Astrocyte of the cerebellum (primary cell): ENCODE measurements at regions not wholly inside any gene's neighbourhood (a gene's known extent, or its start where the extent isn't known, plus 50 kb on each side); places are given as distances from the start of the nearest gene placed in this dataset.

ENCODE experiments used
- DNase-seq: peaks from one replicate; pipeline ENCODE4 v3.0.0-alpha.2; 2011; ENCODE audit warnings: low read depth
- H3K4me3 ChIP-seq: 2 replicates; pipeline ENCODE4 v1.5.1; 2011; ENCODE audit warnings: mild to moderate bottlenecking, low read depth, low read length, moderate library complexity
- in situ Hi-C: cut with HindIII; loops from 2 replicates; pipeline ENCODE4 v1.10.0; 2017; ENCODE audit warnings: low sequenced_read_pairs
- TF ChIP-seq, protein P1 (sequence below): IDR thresholded peaks from 2 replicates; pipeline ENCODE4 v1.5.1; 2012; ENCODE audit warnings: low read length, low read depth, moderate library complexity, mild to moderate bottlenecking; ENCODE audit errors: missing control alignments

DNA sequence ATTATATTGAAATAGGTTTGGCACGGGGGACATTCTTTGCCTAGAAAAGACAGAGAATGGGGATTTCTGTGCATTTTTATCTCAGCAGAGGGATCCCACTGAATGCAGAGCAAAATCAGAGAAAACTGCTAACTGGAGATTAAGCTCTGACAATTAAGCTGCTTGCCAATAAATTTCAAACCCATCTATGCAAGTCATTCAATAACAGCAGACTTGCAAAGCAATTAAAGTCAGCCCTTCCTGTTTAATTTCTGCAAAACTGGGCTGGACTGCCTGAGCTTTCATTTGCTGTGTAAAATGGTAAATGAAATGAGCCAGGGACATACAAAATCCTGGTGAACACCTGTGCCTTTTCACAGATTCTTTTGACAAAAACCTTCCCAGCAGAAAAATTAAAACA is 1273.9 kb upstream of the CNTN5 start:
- TF ChIP-seq, protein P1, sequence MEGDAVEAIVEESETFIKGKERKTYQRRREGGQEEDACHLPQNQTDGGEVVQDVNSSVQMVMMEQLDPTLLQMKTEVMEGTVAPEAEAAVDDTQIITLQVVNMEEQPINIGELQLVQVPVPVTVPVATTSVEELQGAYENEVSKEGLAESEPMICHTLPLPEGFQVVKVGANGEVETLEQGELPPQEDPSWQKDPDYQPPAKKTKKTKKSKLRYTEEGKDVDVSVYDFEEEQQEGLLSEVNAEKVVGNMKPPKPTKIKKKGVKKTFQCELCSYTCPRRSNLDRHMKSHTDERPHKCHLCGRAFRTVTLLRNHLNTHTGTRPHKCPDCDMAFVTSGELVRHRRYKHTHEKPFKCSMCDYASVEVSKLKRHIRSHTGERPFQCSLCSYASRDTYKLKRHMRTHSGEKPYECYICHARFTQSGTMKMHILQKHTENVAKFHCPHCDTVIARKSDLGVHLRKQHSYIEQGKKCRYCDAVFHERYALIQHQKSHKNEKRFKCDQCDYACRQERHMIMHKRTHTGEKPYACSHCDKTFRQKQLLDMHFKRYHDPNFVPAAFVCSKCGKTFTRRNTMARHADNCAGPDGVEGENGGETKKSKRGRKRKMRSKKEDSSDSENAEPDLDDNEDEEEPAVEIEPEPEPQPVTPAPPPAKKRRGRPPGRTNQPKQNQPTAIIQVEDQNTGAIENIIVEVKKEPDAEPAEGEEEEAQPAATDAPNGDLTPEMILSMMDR, result no peak
- H3K4me3 ChIP-seq, result no peak overlapping the region
- DNase-seq, result no peak
- in situ Hi-C loops, result no loop called here

DNA sequence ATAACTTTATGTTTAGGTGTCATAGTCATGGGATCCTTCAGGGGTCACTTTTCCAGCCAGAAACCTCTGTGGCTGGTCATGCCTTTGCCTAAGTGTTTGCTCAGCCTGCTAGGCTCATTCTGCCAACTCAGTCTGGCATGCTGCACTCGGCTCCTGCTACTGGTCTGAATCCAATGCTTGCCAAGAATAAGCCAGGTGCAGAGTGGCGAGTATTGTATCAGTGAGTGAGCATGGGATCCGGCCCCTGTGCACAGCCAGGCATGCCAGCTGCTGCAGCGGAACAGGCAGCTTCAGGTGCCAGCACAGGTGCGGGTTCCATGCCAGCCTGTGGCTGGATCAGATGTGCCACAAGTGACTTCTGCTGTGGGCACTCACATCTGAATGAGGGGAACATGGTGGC is 1269.3 kb upstream of the CNTN5 start:
- no peak for DNase-seq
- H3K4me3 ChIP-seq, result no peak overlapping the region
- TF ChIP-seq, protein P1, result no peak
- in situ Hi-C loops, result no loop called here

DNA sequence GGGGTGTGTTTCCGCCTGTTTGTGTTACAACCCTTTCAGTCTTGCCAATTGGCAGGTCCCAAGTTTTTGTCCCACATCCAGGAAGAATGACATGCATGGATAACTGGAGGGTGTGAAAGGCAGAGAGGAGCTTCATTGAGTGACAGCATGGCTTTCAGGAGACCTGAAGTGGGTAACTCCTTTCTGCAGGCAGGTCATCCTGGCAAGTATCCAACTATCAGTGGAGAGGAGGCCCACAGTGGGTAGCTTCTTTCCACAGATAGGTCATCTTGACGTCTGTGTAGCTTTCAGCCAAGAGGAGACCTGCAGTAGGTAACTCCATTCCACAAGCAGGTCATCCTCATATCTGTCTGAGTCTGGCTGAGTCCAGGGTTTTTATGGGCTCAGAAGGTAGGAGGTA is 1268.8 kb upstream of the CNTN5 start:
- in situ Hi-C loops, result no loop called here
- no peak overlapping the region for H3K4me3 ChIP-seq
- TF ChIP-seq, protein P1, result no peak
- DNase-seq, result no peak

DNA sequence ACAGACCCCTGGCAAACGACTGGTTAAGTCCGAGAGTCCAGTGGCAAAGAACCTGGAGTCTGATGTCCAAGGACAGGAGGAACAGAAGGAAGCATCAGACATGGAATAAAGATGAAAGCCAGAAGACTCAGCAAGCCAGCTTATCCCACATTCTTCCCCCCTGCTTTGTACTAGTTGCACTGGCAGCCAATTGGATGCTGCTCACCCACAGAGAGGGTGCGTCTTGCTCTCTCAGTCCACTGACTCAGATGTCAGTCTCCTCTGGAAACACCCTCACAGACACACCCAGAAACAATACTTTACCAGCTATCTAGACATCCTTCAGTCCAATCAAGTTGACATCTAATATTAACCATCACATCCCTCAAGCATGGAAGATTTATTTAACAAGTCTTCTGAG is 1265.8 kb upstream of the CNTN5 start:
- TF ChIP-seq, protein P1, result no peak
- no peak for DNase-seq
- no peak overlapping the region for H3K4me3 ChIP-seq
- in situ Hi-C loops, result no loop called here

DNA sequence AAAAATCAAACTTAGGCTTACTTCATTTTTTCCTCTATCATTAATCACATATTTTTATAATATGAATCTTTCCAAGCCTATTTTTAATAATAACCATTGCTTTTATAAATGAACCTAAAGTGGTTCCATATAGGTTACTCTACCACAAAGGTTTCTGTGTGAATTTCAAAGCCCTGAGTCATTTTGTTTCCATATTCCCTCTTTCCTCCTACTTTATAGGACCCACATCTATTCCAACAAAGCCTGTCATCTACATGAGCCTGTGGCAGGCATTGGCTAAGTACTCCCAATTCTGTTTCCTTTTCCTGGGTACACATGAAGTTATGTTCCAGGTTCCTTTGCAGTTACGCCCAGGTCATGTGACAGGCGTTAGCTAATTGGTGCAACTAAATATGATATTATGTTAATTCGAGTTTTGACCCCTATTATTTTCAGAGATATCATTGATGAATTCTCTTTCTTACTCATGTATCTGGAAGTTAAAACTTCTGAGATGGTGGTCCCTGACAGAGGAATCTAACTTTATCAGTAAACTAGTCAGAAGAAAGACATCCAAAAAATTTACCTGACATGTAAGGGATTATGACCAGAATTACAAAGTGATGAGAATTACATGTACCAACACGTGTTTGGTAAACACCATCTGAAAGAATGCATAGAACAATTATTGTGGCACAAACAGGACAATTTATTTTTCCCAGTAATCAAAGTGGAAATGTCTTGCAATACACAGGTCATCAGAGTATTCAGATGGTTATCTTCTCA is 1264.0 kb upstream of the CNTN5 start:
- DNase-seq, result no peak
- in situ Hi-C loops, result no loop called here
- H3K4me3 ChIP-seq, result no peak overlapping the region
- TF ChIP-seq, protein P1, result no peak

DNA sequence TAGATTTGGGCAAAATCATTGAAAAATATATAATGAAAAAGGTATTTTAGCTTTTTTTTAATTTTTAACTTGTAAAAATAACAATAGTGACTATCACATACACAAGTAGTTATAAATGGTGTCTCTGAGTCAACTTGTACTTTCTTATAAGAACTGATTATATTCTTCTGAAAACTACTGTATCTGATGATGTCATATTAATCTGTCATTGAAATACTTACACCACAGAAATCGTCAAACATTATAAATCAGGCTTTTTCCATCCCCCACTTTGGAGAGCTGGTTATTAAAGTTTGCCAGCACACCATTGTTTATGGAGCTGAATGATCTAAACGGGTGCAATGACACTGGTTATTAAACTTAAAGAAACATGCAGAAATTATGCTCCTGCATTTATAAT is 1259.6 kb upstream of the CNTN5 start:
- DNase-seq, result no peak
- TF ChIP-seq, protein P1, result no peak
- in situ Hi-C loops, result no loop called here
- H3K4me3 ChIP-seq, result no peak overlapping the region
